PC-9 (cell line): ENCODE measurements at regions not wholly inside any gene's neighbourhood (a gene's known extent, or its start where the extent isn't known, plus 50 kb on each side); places are given as distances from the start of the nearest gene placed in this dataset.

Experiments
- BruUV-seq: library from RNA; stranded (reverse); fragments of 400-500 nt; replicated peaks from 2 replicates; lab custom pipeline; 2021; lab: Mats Ljungman, UMichigan
- CTCF ChIA-PET: fragments of 300-600 bp; sonication (Branson Sonifier 250); formaldehyde crosslinking; loops from one replicate; lab custom pipeline; 2022; ENCODE audit warnings: antibody characterized with exemption; lab: Charles Lee
- POLR2A ChIA-PET: fragments of 300-600 bp; sonication (Branson Sonifier 250); formaldehyde crosslinking; loops from one replicate; lab custom pipeline; 2022; ENCODE audit warnings: antibody characterized with exemption; ENCODE audit not compliant: unreplicated experiment; lab: Charles Lee
- DNase-seq, 2 experiments: peaks; one replicate each; pipeline versions ENCODE4 v3.0.0 to v3.0.0-alpha.2; 2015 to 2022; ENCODE audit warnings: mixed read lengths in 1 of 2
- H2AFZ ChIP-seq: fragments of 200-600 bp; sonication (generic); 2 replicates; pipeline ENCODE4 v1.8.1; 2017; ENCODE audit warnings: antibody characterized with exemption
- H3F3A ChIP-seq: fragments of 200-600 bp; sonication (generic); 2 replicates; pipeline ENCODE4 v1.8.1; 2017; ENCODE audit warnings: antibody characterized with exemption, mild to moderate bottlenecking, low read depth; ENCODE audit not compliant: insufficient read depth
- H3K27ac ChIP-seq: fragments of 200-600 bp; sonication (generic); 2 replicates; pipeline ENCODE4 v1.6.1; 2016; ENCODE audit warnings: mixed run types
- H3K27me3 ChIP-seq: fragments of 200-600 bp; sonication (generic); 2 replicates; pipeline ENCODE4 v1.6.1; 2016; ENCODE audit warnings: low read depth, mixed run types; ENCODE audit not compliant: insufficient read depth
- H3K36me3 ChIP-seq: fragments of 200-600 bp; sonication (generic); 2 replicates; pipeline ENCODE4 v1.6.1; 2016; ENCODE audit warnings: low read depth, mixed run types
- H3K4me1 ChIP-seq: fragments of 200-600 bp; sonication (generic); replicated peaks from 2 replicates; pipeline ENCODE4 v1.6.1; 2016; ENCODE audit warnings: mixed run types; ENCODE audit not compliant: insufficient read depth
- H3K4me2 ChIP-seq: fragments of 200-600 bp; sonication (generic); 2 replicates; pipeline ENCODE4 v1.6.1; 2017; ENCODE audit warnings: mixed run types
- H3K4me3 ChIP-seq: fragments of 200-600 bp; sonication (generic); 2 replicates; pipeline ENCODE4 v1.6.1; 2016; ENCODE audit warnings: mixed run types
- H3K79me2 ChIP-seq: fragments of 200-600 bp; sonication (generic); 2 replicates; pipeline ENCODE4 v1.6.1; 2017; ENCODE audit warnings: low read depth, mixed run types
- H3K9me2 ChIP-seq: fragments of 200-600 bp; sonication (generic); 2 replicates; pipeline ENCODE4 v1.8.1; 2017; ENCODE audit warnings: mild to moderate bottlenecking; ENCODE audit not compliant: insufficient read depth
- H3K9me3 ChIP-seq: fragments of 200-600 bp; sonication (generic); 2 replicates; pipeline ENCODE4 v1.8.1; 2016; ENCODE audit warnings: low read depth; ENCODE audit not compliant: insufficient read depth
- H4K20me1 ChIP-seq: fragments of 200-600 bp; sonication (generic); 2 replicates; pipeline ENCODE4 v1.8.1; 2017; ENCODE audit not compliant: insufficient read depth
- EZH2 ChIP-seq: fragments of 200-600 bp; sonication (generic); IDR thresholded peaks from 2 replicates; pipeline ENCODE4 v1.8.0; 2017; ENCODE audit warnings: antibody characterized with exemption, low read depth
- intact Hi-C: fragments of 100-400 bp; cut with micrococcal nuclease; formaldehyde crosslinking; loops from one replicate; pipeline ENCODE4 v1.10.0; 2022; ENCODE audit not compliant: unreplicated experiment
- TF ChIP-seq, protein P1 (sequence below): fragments of 200-600 bp; sonication (generic); conservative IDR thresholded peaks from 2 replicates; pipeline ENCODE4 v1.6.1; 2017; ENCODE audit warnings: mixed run types, antibody characterized with exemption, mild to moderate bottlenecking, moderate library complexity

DNA sequence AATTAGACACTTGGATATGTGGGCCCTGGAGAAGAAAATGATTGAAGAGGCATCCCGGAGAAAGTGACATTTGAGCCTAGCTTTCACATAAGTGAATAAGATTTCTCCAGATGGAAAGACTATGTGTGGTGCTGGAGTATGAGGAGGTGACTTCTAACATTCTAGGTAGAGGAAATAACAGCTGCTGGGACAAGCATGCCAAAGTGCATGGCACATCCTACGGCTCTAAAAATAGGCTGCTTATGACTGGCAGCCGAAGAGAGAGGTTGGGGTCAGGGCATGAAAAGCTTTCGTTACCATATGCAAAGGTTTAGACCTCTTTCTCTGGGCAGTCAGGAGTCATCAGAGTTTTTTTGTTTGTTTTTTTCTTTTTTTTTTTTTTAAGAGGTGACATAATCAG, 142.0 kb downstream of the SOX3 start:
- H4K20me1 ChIP-seq, result no peaks in the 10 kb centered on the region
- H3K79me2 ChIP-seq, result no peaks in the 10 kb centered on the region
- no peaks in the 10 kb centered on the region for H3K36me3 ChIP-seq
- H3F3A ChIP-seq, result no peaks in the 10 kb centered on the region
- H2AFZ ChIP-seq, result no peak overlapping the region
- no peaks in the 10 kb centered on the region for H3K4me1 ChIP-seq
- intact Hi-C loops, result no loop called here
- no peak overlapping the region for H3K4me3 ChIP-seq
- no peaks in the 10 kb centered on the region for H3K9me2 ChIP-seq
- TF ChIP-seq, protein P1, sequence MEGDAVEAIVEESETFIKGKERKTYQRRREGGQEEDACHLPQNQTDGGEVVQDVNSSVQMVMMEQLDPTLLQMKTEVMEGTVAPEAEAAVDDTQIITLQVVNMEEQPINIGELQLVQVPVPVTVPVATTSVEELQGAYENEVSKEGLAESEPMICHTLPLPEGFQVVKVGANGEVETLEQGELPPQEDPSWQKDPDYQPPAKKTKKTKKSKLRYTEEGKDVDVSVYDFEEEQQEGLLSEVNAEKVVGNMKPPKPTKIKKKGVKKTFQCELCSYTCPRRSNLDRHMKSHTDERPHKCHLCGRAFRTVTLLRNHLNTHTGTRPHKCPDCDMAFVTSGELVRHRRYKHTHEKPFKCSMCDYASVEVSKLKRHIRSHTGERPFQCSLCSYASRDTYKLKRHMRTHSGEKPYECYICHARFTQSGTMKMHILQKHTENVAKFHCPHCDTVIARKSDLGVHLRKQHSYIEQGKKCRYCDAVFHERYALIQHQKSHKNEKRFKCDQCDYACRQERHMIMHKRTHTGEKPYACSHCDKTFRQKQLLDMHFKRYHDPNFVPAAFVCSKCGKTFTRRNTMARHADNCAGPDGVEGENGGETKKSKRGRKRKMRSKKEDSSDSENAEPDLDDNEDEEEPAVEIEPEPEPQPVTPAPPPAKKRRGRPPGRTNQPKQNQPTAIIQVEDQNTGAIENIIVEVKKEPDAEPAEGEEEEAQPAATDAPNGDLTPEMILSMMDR, result no peak
- TF ChIP-seq EZH2, result no peak
- BruUV-seq, result no TSS peak
- DNase-seq, result no peak
- ChIA-PET CTCF (no interaction called here), POLR2A (no interaction called here)
- H3K27ac ChIP-seq, result no peak overlapping the region
- H3K9me3 ChIP-seq, result no peaks in the 10 kb centered on the region
- no peaks in the 10 kb centered on the region for H3K27me3 ChIP-seq
- no peak overlapping the region for H3K4me2 ChIP-seq

DNA sequence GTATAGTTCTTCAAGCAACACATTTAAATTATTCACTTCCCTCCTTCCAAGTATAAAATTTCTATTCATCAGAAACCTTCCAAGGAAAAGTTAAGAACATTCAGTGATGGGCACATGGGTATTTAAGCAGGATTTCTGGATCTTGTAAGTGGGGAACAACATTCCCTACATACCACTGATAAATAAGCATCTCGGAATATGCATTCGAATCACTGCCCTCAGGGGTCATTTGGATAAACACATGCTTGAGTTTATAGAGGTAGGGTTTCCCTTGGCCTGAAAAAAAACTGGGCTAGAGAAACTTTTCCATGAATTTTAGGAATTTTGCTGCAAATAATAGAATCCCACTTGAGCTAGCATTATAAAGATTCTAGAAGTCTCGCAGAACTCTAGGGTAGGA, 143.9 kb downstream of the SOX3 start:
- intact Hi-C loops, result no loop called here
- ChIA-PET CTCF (no interaction called here), POLR2A (no interaction called here)
- DNase-seq, result no peak
- Histone ChIP-seq H4K20me1 (no peaks in the 10 kb centered on the region), H3K79me2 (no peaks in the 10 kb centered on the region), H3K9me3 (no peaks in the 10 kb centered on the region), H3K4me2 (no peak overlapping the region), H3K9me2 (no peaks in the 10 kb centered on the region), H3K27ac (no peak overlapping the region), H3K27me3 (0 out of 2 replicates have a peak, but pooled peaks cover 4% of the 10 kb centered on the region), H3K4me3 (no peak overlapping the region), H2AFZ (no peak overlapping the region), H3K4me1 (no peaks in the 10 kb centered on the region), H3K36me3 (no peaks in the 10 kb centered on the region), H3F3A (no peaks in the 10 kb centered on the region)
- no TSS peak for BruUV-seq
- TF ChIP-seq, protein P1, result no peak
- TF ChIP-seq EZH2, result no peak

DNA sequence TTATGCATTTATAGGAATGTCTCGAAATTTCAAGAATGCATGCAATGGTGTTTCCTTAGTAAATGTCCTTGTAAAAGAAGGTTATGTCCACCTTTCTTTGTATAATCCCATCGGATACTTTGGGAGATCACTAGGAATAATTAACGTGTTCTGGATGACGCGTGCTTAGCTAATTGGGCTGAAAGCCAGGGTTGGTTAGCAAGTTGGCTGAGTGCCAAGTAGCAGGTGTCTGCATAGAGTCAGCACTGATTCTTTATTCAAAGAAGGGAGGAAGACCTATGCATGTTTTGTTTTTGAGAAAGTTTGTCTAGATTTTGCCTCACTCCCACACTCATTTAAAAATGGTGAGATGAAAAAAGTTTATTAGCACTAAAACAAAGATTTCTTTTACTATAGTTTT, 144.6 kb downstream of the SOX3 start:
- no peak overlapping the region for H2AFZ ChIP-seq
- H3K4me2 ChIP-seq, result no peak overlapping the region
- ChIA-PET POLR2A (no interaction called here), CTCF (no interaction called here)
- H3K4me1 ChIP-seq, result no peaks in the 10 kb centered on the region
- no peak overlapping the region for H3K27ac ChIP-seq
- no peaks in the 10 kb centered on the region for H3K9me3 ChIP-seq
- no peaks in the 10 kb centered on the region for H4K20me1 ChIP-seq
- no peak for DNase-seq
- peaks cover 8% of the 10 kb centered on the region; the same call in 1 of the 2 replicates for H3K27me3 ChIP-seq
- no peak overlapping the region for H3K4me3 ChIP-seq
- BruUV-seq, result no TSS peak
- H3F3A ChIP-seq, result no peaks in the 10 kb centered on the region
- no peak for TF ChIP-seq EZH2
- H3K79me2 ChIP-seq, result no peaks in the 10 kb centered on the region
- no peaks in the 10 kb centered on the region for H3K9me2 ChIP-seq
- intact Hi-C loops, result no loop called here
- H3K36me3 ChIP-seq, result no peaks in the 10 kb centered on the region

DNA sequence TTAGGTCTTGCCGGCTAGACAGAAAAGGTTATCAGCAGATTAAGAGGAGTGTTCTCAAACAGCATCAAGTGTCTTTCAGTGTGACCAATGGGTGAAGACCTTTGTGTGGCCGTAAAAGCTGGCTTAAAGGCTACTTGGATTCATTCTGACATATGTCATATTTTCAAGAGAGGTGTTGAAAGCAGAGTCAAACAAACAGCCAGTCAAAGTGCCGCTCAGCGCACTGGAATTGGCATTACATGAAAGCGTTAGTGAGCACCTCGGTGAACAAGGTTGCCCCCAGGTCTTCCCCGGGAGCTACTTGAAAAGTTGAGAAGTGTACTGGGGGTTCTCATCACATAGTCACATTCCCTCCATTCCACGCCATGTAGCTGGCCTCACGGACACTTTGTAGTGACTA, 148.9 kb downstream of the SOX3 start:
- CTCF ChIA-PET, result no interaction called here
- no peaks in the 10 kb centered on the region for H3K4me1 ChIP-seq
- no peak overlapping the region for H3K27ac ChIP-seq
- no peak overlapping the region for H3K4me3 ChIP-seq
- H3K27me3 ChIP-seq, result peaks cover 15% of the 10 kb centered on the region; the same call in 1 of the 2 replicates
- no peak overlapping the region for H2AFZ ChIP-seq
- no peaks in the 10 kb centered on the region for H3K9me3 ChIP-seq
- intact Hi-C loops, result no loop called here
- no peaks in the 10 kb centered on the region for H3F3A ChIP-seq
- no peaks in the 10 kb centered on the region for H3K36me3 ChIP-seq
- TF ChIP-seq, protein P1, result no peak
- TF ChIP-seq EZH2, result no peak
- no peaks in the 10 kb centered on the region for H3K9me2 ChIP-seq
- BruUV-seq, result no TSS peak
- H3K79me2 ChIP-seq, result no peaks in the 10 kb centered on the region
- POLR2A ChIA-PET, result no interaction called here
- no peak for DNase-seq
- H4K20me1 ChIP-seq, result no peaks in the 10 kb centered on the region
- H3K4me2 ChIP-seq, result no peak overlapping the region
